Left colon (tissue), 2 donors: ENCODE measurements at regions not wholly inside any gene's neighbourhood (a gene's known extent, or its start where the extent isn't known, plus 50 kb on each side); places are given as distances from the start of the nearest gene placed in this dataset.
"Not testable (repeated sequence)": the region's sequence is repeated elsewhere in the genome, so short reads cannot be mapped to it uniquely, and the experiment has no call there.

ENCODE experiments used
- ATAC-seq: fragments of 200-7000 bp; cut with Tn5 transposase; one replicate; pipeline ENCODE4 v1.9.1; 2020; ENCODE audit warnings: mild to moderate bottlenecking, moderate library complexity
- DNase-seq, 2 donors: peaks; one replicate each; pipeline ENCODE4 v3.0.0-alpha.2; 2020
- intact Hi-C, 2 donors: fragments of 100-400 bp; cut with DNase I in 1 of 2; cut with micrococcal nuclease in 1 of 2; formaldehyde crosslinking; loops; one replicate each; pipeline versions ENCODE4 v1.11.2 to v1.14.0; 2022; cut with DNase I, micrococcal nuclease
- donor health status: DM: no; HTN: no; CAD: no.
- donor health status: DM: yes; HTN: yes; CAD: no.

GRCh38 chr6:128631031-128631430 is 110.6 kb upstream of the PTPRK start:
- intact Hi-C loops = no loop called here
- DNase-seq (no peak), ATAC-seq (no peak)

GRCh38 chr6:128630213-128630612 is 109.8 kb upstream of the PTPRK start:
- intact Hi-C loops = no loop called here
- ATAC-seq (peak; percentile 45), DNase-seq (no peak)

- ATAC-seq (no peak), DNase-seq (no peak)
- intact Hi-C loops = no loop called here
Measured at GRCh38 chr6:128617285-128617684, 96.9 kb upstream of the PTPRK start.

- DNase-seq = no peak
- intact Hi-C loops = no loop called here
- ATAC-seq = no peak
Measured at GRCh38 chr6:128616342-128616741, 95.9 kb upstream of the PTPRK start.

GRCh38 chr6:128606611-128607010 is 86.2 kb upstream of the PTPRK start:
- intact Hi-C loops = no loop called here
- ATAC-seq (no peak), DNase-seq (no peak)

- no peak for DNase-seq
- intact Hi-C loops = no loop called here
- no peak for ATAC-seq
Measured at GRCh38 chr6:128605961-128606360, 85.6 kb upstream of the PTPRK start.

- no peak for ATAC-seq
- intact Hi-C loops = no loop called here
- DNase-seq = no peak
Measured at GRCh38 chr6:128601060-128601459, 80.7 kb upstream of the PTPRK start.

GRCh38 chr6:128600397-128600951 is 80.1 kb upstream of the PTPRK start:
- no peak for DNase-seq
- intact Hi-C loops = no loop called here
- ATAC-seq = no peak

- DNase-seq (no peak), ATAC-seq (no peak)
- intact Hi-C loops = no loop called here
Measured at GRCh38 chr6:128599036-128599435, 78.6 kb upstream of the PTPRK start.

- intact Hi-C loops = no loop called here
- ATAC-seq (no peak), DNase-seq (no peak)
Measured at GRCh38 chr6:128598571-128598970, 78.2 kb upstream of the PTPRK start.

- ATAC-seq (no peak), DNase-seq (no peak)
- intact Hi-C loops = no loop called here
Measured at GRCh38 chr6:128597956-128598355, 77.6 kb upstream of the PTPRK start.

GRCh38 chr6:128597004-128597403 is 76.6 kb upstream of the PTPRK start:
- intact Hi-C loops = no loop called here
- no peak for ATAC-seq
- DNase-seq = no peak

- DNase-seq (no peak), ATAC-seq (no peak)
- intact Hi-C loops = no loop called here
Measured at GRCh38 chr6:128595544-128595943, 75.1 kb upstream of the PTPRK start.

- no peak for DNase-seq
- no peak for ATAC-seq
- intact Hi-C loops = no loop called here
Measured at GRCh38 chr6:128586095-128586494, 65.7 kb upstream of the PTPRK start.

GRCh38 chr6:128580224-128581110 is 60.1 kb upstream of the PTPRK start:
- ATAC-seq (no peak), DNase-seq (no peak)
- intact Hi-C loops = no loop called here

GRCh38 chr6:128575254-128575653 is 54.9 kb upstream of the PTPRK start:
- ATAC-seq, DNase-seq, intact Hi-C loops: not testable (repeated sequence)

GRCh38 chr6:128574402-128574801 is 54.0 kb upstream of the PTPRK start:
- no peak for ATAC-seq
- intact Hi-C loops = no loop called here
- no peak for DNase-seq

- ATAC-seq (no peak), DNase-seq (no peak)
- intact Hi-C loops = no loop called here
Measured at GRCh38 chr6:128573036-128573435, 52.6 kb upstream of the PTPRK start.

GRCh38 chr6:128572294-128572693 is 51.9 kb upstream of the PTPRK start:
- ATAC-seq = no peak
- intact Hi-C loops = no loop called here
- no peak for DNase-seq

- ATAC-seq (no peak), DNase-seq (no peak)
- intact Hi-C loops = no loop called here
Measured at GRCh38 chr6:128570680-128571063, 50.3 kb upstream of the PTPRK start.
